ENCODE measurements at regions not wholly inside any gene's neighbourhood (a gene's known extent, or its start where the extent isn't known, plus 50 kb on each side); places are given as distances from the start of the nearest gene placed in this dataset.

DNA sequence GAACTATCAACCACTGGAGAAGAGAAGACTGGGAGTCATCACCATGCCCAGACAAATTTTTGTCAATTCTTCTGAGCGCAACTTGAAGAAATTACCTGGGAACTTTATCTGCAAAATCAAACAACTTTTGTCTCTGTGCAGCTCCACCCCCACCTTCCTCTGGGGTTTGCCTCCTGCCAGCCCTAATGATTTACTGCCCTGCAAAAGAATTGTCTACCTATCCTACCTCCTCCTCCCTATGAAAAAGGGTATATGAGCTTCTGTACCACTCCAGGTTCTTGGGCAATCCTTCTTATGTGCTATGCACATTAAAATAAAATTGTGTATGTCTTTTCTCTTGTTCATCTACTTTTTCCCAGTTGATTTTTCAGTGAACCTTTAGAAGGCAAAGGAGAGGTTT, 191.9 kb downstream of the URB2 start:
- Mint-ChIP-seq H3K4me1 (ENCODE audit: low read depth) (no peaks in the 10 kb centered on the region), H3K4me3 (no peak overlapping the region), H3K27me3 (ENCODE audit: insufficient read depth) (peaks cover 4% of the 10 kb centered on the region), H3K9me3 (no peaks in the 10 kb centered on the region), H3K27ac (no peak overlapping the region), H3K36me3 (ENCODE audit: low read depth) (no peaks in the 10 kb centered on the region)
- no peak for DNase-seq
- TF ChIP-seq, protein P1, sequence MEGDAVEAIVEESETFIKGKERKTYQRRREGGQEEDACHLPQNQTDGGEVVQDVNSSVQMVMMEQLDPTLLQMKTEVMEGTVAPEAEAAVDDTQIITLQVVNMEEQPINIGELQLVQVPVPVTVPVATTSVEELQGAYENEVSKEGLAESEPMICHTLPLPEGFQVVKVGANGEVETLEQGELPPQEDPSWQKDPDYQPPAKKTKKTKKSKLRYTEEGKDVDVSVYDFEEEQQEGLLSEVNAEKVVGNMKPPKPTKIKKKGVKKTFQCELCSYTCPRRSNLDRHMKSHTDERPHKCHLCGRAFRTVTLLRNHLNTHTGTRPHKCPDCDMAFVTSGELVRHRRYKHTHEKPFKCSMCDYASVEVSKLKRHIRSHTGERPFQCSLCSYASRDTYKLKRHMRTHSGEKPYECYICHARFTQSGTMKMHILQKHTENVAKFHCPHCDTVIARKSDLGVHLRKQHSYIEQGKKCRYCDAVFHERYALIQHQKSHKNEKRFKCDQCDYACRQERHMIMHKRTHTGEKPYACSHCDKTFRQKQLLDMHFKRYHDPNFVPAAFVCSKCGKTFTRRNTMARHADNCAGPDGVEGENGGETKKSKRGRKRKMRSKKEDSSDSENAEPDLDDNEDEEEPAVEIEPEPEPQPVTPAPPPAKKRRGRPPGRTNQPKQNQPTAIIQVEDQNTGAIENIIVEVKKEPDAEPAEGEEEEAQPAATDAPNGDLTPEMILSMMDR (IDR thresholded peaks at IDR 0.05): no peak

DNA sequence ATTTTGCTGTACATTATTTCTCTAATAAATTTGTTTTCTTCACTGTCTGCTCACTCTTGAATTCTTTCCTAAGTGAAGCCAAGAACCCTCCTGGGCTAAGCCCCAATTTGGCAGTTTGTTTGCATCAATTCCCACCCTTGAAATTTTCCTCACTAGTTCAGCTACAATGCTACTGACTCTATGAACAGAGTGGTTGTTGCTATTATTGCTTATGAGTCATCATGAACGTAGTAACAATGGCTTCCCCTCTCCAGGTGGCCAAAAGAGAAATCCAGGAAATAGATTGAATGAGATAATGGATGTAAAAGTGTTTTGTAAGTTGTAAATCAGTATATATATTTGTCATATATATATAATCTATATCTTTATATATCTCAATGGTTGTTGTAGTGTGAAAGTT, 193.0 kb downstream of the URB2 start:
- Mint-ChIP-seq H3K9me3 (no peaks in the 10 kb centered on the region), H3K4me3 (no peak overlapping the region), H3K27ac (no peak overlapping the region), H3K36me3 (ENCODE audit: low read depth) (no peaks in the 10 kb centered on the region), H3K27me3 (ENCODE audit: insufficient read depth) (peaks cover 4% of the 10 kb centered on the region), H3K4me1 (ENCODE audit: low read depth) (no peaks in the 10 kb centered on the region)
- TF ChIP-seq, protein P1 (IDR thresholded peaks at IDR 0.05): no peak
- no peak for DNase-seq

DNA sequence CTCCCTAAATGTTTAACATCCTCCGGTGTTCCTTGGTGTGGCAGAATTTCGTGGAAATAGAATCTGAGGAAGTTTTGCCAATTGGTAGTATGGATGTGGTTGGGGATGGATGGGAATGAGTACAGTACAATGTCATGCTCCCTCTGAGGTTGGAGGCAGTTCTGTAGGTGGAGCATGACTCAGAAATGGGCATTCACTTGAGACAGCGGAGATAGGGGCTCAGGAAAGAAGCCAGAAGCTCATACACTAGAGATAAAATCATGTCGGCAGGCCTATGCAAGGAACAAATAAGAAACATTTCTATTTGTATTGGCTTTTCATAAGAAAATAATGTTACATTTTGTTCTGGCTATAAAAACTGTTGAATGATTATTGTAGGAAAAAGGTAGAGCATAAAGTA, 196.0 kb downstream of the URB2 start:
- Mint-ChIP-seq H3K27ac (no peak overlapping the region), H3K36me3 (ENCODE audit: low read depth) (no peaks in the 10 kb centered on the region), H3K4me1 (ENCODE audit: low read depth) (no peaks in the 10 kb centered on the region), H3K9me3 (no peaks in the 10 kb centered on the region), H3K4me3 (no peak overlapping the region), H3K27me3 (ENCODE audit: insufficient read depth) (peaks cover 3% of the 10 kb centered on the region)
- TF ChIP-seq, protein P1 (IDR thresholded peaks at IDR 0.05): no peak
- no peak for DNase-seq

DNA sequence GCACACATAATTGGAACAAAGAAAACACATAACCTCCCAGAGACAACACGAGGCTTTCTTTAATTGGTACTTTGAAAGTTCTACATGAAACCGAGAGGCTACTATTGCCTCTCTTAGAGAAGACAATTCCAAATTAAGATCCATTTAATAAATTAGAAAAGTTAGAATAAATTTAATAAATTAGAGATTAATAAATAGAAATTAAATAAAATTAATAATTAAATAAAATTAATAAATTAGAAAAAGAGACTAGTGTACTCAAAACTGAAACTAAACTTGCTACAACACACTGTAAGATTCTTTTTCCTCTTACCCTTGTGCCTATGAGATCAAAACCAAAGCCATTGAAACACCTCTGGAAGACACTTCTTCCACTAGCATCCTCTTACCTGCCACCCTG, 199.0 kb downstream of the URB2 start:
- no peak for DNase-seq
- Mint-ChIP-seq H3K4me3 (no peak overlapping the region), H3K9me3 (no peaks in the 10 kb centered on the region), H3K36me3 (ENCODE audit: low read depth) (no peaks in the 10 kb centered on the region), H3K4me1 (ENCODE audit: low read depth) (no peaks in the 10 kb centered on the region), H3K27ac (no peak overlapping the region), H3K27me3 (ENCODE audit: insufficient read depth) (peaks cover 4% of the 10 kb centered on the region)
- TF ChIP-seq, protein P1 (IDR thresholded peaks at IDR 0.05): no peak

DNA sequence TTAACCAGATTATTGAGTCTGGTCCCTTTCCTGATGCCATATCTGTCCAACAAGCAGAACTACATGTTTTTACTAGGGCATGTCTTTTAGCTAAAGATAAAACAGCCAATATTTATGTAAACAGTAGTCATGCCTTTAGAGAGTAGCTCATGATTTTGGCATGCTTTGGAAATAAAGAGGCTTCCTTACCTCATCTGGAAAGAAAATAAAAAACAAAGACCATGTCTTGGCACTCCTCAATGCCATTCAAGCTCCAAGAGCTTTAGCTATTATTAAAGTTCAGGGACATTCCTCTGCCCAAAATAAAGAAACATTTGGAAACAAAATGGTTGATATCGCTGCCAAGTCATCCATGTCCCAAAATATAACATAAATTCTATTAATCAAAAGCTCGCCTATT, 202.4 kb downstream of the URB2 start:
- Mint-ChIP-seq H3K4me3 (no peak overlapping the region), H3K9me3 (no peaks in the 10 kb centered on the region), H3K27ac (no peak overlapping the region), H3K4me1 (ENCODE audit: low read depth) (no peaks in the 10 kb centered on the region), H3K27me3 (ENCODE audit: insufficient read depth) (peaks cover 5% of the 10 kb centered on the region), H3K36me3 (ENCODE audit: low read depth) (no peaks in the 10 kb centered on the region)
- TF ChIP-seq, protein P1 (IDR thresholded peaks at IDR 0.05): no peak
- no peak for DNase-seq

DNA sequence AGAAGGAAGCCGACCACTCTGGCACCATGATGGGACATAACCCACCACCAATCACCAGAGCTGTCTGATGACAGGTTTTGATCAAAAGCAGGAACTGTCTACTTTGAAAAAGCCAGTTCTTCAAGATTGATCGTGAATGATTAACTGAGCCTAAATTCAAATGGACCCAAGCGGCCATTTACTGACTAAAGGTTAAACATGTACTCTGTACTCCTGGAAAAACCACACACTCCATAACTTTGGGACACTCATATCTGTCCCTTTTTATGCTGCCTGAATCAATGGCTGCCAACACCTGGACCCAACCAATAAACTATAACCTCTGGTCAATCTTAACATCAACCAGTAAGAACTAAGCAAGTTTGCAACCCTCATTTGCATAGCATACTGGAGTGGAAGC, 206.6 kb downstream of the URB2 start:
- no peaks in the 10 kb centered on the region for H3K36me3 Mint-ChIP-seq (ENCODE audit: low read depth)
- H3K4me3 Mint-ChIP-seq: no peak overlapping the region
- DNase-seq: no peak
- no peak overlapping the region for H3K27ac Mint-ChIP-seq
- H3K9me3 Mint-ChIP-seq: no peaks in the 10 kb centered on the region
- H3K27me3 Mint-ChIP-seq (ENCODE audit: insufficient read depth): peaks cover 6% of the 10 kb centered on the region
- TF ChIP-seq, protein P1 (IDR thresholded peaks at IDR 0.05): no peak
- H3K4me1 Mint-ChIP-seq (ENCODE audit: low read depth): no peaks in the 10 kb centered on the region

Measured in HFFc6 (cell line).